Ishikawa (cell line): ENCODE measurements at regions not wholly inside any gene's neighbourhood (a gene's known extent, or its start where the extent isn't known, plus 50 kb on each side); places are given as distances from the start of the nearest gene placed in this dataset.

Experiments
- NFIC ChIP-seq: IDR thresholded peaks from 2 replicates; pipeline ENCODE4 v1.6.1; 2012
- RAD21 ChIP-seq: IDR thresholded peaks from 2 replicates; pipeline ENCODE4 v1.6.1; 2012; ENCODE audit warnings: low read depth
- TEAD4 ChIP-seq: IDR thresholded peaks from 2 replicates; pipeline ENCODE4 v1.6.1; 2012
- YY1 ChIP-seq: IDR thresholded peaks from 2 replicates; pipeline ENCODE4 v1.6.1; 2012; ENCODE audit warnings: low read depth
- TF ChIP-seq, protein P1 (sequence below): IDR thresholded peaks from 2 replicates; pipeline ENCODE4 v1.6.1; 2012; ENCODE audit warnings: low read depth, mild to moderate bottlenecking

DNA sequence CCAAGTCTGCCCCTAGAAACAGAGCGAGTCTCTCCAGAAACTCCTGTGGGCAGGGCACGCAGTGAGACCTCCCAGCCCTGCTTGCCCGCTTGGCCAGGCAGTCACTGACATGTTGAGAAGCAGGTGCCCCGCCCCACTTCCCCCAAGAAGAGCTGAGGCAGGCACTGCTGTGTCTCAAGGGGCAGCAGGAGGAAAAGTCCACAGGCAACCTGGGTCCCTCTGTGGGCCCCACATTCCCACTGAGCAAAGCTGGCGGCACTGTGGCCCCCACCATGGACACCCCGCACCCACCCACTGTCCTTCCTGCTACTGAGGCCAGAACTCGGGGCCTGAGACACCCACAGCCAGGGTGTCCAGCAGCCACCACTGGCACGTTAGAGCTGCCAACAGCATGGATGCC lies 137.3 kb upstream of the NKX1-1 start:
- TF ChIP-seq YY1: no peak
- no peak for TF ChIP-seq NFIC
- TF ChIP-seq, protein P1, sequence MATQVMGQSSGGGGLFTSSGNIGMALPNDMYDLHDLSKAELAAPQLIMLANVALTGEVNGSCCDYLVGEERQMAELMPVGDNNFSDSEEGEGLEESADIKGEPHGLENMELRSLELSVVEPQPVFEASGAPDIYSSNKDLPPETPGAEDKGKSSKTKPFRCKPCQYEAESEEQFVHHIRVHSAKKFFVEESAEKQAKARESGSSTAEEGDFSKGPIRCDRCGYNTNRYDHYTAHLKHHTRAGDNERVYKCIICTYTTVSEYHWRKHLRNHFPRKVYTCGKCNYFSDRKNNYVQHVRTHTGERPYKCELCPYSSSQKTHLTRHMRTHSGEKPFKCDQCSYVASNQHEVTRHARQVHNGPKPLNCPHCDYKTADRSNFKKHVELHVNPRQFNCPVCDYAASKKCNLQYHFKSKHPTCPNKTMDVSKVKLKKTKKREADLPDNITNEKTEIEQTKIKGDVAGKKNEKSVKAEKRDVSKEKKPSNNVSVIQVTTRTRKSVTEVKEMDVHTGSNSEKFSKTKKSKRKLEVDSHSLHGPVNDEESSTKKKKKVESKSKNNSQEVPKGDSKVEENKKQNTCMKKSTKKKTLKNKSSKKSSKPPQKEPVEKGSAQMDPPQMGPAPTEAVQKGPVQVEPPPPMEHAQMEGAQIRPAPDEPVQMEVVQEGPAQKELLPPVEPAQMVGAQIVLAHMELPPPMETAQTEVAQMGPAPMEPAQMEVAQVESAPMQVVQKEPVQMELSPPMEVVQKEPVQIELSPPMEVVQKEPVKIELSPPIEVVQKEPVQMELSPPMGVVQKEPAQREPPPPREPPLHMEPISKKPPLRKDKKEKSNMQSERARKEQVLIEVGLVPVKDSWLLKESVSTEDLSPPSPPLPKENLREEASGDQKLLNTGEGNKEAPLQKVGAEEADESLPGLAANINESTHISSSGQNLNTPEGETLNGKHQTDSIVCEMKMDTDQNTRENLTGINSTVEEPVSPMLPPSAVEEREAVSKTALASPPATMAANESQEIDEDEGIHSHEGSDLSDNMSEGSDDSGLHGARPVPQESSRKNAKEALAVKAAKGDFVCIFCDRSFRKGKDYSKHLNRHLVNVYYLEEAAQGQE: no peak
- no peak for TF ChIP-seq TEAD4
- no peak for TF ChIP-seq RAD21
